ENCODE measurements at regions not wholly inside any gene's neighbourhood (a gene's known extent, or its start where the extent isn't known, plus 50 kb on each side); places are given as distances from the start of the nearest gene placed in this dataset.
"Not testable (repeated sequence)": the region's sequence is repeated elsewhere in the genome, so short reads cannot be mapped to it uniquely, and the experiment has no call there.

DNA sequence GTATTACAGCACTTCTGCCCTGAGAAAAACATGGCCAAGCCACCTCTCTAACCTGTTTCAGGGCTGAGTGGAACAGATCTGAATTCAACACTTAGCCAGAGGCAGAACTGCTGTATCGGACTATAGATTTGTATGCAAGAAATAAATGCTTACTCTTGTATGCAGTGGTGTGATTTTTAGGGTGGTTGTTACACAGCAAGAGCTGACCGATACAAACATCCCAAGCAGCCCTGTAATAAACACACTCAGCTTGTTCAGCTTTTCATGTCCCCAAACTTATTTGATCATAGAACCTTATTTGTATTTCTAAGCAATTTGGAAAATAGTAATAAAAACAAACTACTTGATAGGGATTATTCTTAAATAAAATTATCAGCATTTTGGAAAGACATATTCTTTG is 84.9 kb upstream of the RPH3AL start:
- ATAC-seq, result no peak
- H3K4me1 ChIP-seq, result no peaks in the 10 kb centered on the region
- intact Hi-C loops (cut with DNase I), result no loop called here
- peaks cover 0 to 3% of the 10 kb centered on the region in 2 donors for H3K36me3 ChIP-seq (ENCODE audit: insufficient read depth in 1 of 2, low read depth in 1 of 2)
- TF ChIP-seq, protein P1, sequence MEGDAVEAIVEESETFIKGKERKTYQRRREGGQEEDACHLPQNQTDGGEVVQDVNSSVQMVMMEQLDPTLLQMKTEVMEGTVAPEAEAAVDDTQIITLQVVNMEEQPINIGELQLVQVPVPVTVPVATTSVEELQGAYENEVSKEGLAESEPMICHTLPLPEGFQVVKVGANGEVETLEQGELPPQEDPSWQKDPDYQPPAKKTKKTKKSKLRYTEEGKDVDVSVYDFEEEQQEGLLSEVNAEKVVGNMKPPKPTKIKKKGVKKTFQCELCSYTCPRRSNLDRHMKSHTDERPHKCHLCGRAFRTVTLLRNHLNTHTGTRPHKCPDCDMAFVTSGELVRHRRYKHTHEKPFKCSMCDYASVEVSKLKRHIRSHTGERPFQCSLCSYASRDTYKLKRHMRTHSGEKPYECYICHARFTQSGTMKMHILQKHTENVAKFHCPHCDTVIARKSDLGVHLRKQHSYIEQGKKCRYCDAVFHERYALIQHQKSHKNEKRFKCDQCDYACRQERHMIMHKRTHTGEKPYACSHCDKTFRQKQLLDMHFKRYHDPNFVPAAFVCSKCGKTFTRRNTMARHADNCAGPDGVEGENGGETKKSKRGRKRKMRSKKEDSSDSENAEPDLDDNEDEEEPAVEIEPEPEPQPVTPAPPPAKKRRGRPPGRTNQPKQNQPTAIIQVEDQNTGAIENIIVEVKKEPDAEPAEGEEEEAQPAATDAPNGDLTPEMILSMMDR (IDR thresholded peaks at IDR 0.05), result no peak
- 95 to 98% (median 97%) methylated on average over 2 of the region's 2 CpGs for WGBS, 3 donors
- no peak for DNase-seq
- no peak overlapping the region for H3K4me3 ChIP-seq
- peaks cover 10% of the 10 kb centered on the region for H3K9me3 ChIP-seq
- no peak overlapping the region for H3K27ac ChIP-seq
- no peaks in the 10 kb centered on the region for H3K27me3 ChIP-seq (ENCODE audit: insufficient read depth in 3 of 3, low read length in 2 of 3)

DNA sequence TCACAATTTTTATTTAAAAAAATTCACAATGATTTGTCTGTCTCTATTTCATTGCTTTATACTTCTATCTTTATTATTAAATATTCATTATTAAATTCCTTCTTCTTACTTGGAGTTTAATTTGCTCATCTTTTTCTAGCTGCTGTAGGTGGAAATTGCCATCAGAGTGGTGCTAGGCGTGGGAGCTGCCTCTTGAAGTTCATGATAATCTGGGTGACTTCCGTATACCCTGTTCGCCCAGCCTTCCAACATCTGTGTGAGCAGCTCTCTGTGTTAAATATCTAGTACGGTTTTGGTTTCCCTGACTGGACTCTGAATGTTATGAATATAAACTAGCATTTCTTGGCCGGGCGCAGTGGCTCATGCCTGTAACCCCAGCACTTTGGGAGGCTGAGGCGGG is 84.0 kb upstream of the RPH3AL start:
- Histone ChIP-seq H3K4me1 (no peaks in the 10 kb centered on the region), H3K36me3 (ENCODE audit: insufficient read depth in 1 of 2, low read depth in 1 of 2) (no peaks in the 10 kb centered on the region), H3K27me3 (ENCODE audit: insufficient read depth in 3 of 3, low read length in 2 of 3) (no peaks in the 10 kb centered on the region), H3K4me3 (no peak overlapping the region), H3K9me3 (peaks cover 10% of the 10 kb centered on the region), H3K27ac (no peak overlapping the region)
- intact Hi-C loops (cut with DNase I), result no loop called here
- WGBS, 3 donors, result 81 to 90% (median 82%) methylated on average over 7 of the region's 7 CpGs
- TF ChIP-seq, protein P1 (IDR thresholded peaks at IDR 0.05), result no peak
- DNase-seq (no peak), ATAC-seq (no peak)

DNA sequence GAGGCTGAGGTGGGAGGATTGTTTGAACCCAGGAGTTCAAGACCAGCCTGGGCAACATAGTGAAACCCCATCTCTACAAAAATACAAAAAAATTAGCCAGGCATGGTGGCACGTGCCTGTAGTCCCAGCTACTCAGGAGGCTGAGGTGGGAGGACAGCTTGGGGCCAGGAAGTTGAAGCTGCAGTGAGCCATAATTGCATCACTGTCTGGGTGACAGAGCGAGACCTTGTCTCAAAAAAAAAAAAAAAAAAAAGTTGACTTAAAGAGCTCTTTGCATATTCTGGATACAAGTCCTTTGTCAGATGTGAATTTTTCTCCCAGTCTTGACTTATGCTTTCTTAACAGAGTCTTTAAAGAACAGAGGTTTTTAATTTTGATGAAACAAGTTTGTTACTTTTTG is 79.9 kb upstream of the RPH3AL start:
- WGBS, 3 donors, result 55 to 75% (median 65%) methylated on average over 2 of the region's 2 CpGs
- H3K9me3 ChIP-seq, result not testable (repeated sequence)

DNA sequence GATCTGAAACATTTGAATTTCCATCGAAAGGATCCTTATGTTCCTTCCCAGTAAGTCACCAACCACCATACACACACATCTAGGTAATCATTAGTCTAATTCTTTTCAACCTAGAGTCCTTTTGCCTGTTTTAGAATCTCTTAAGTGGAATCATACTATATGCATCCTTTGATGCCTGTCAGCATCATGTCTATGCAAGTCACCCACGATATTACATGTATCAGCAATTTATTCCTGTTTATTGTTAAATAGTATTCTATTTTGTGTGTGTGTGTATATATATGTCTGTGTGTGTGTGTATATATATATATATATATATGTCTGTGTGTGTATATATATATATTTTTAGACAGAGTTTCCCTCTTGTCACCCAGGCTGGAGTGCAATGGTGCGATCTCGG is 78.9 kb upstream of the RPH3AL start:
- H3K27ac ChIP-seq, result no peak overlapping the region

More for the DNA sequence above, 79.9 kb upstream of the RPH3AL start:
- DNase-seq; H3K36me3 ChIP-seq (ENCODE audit: insufficient read depth in 1 of 2, low read depth in 1 of 2); H3K4me3 ChIP-seq; ATAC-seq; intact Hi-C loops (cut with DNase I); H3K27me3 ChIP-seq (ENCODE audit: insufficient read depth in 3 of 3, low read length in 2 of 3); H3K4me1 ChIP-seq; H3K27ac ChIP-seq: not testable (repeated sequence)

DNA sequence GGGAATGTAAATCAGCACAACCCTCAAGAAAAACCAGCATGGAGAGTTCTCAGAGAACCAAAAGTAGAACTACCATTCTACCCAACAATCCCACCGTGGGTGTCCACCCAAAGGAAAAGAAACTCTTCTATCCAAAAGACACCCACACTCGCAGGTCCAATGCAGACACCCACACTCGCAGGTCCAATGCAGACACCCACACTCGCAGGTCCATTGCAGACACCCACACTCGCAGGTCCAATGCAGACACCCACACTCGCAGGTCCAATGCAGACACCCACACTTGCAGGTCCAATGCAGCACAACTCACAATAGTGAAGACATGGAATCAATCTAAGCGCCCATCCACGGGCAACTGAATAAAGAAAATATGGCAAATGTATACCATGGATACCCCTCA is 77.0 kb upstream of the RPH3AL start:
- 93 to 95% (median 94%) methylated on average over 8 of the region's 8 CpGs for WGBS, 3 donors
- Histone ChIP-seq H3K4me3 (no peak overlapping the region), H3K27me3 (ENCODE audit: insufficient read depth in 3 of 3, low read length in 2 of 3) (no peaks in the 10 kb centered on the region), H3K9me3 (no peaks in the 10 kb centered on the region), H3K36me3 (ENCODE audit: insufficient read depth in 1 of 2, low read depth in 1 of 2) (no peaks in the 10 kb centered on the region), H3K4me1 (no peaks in the 10 kb centered on the region), H3K27ac (no peak overlapping the region)
- intact Hi-C loops (cut with DNase I), result no loop called here
- TF ChIP-seq, protein P1 (IDR thresholded peaks at IDR 0.05), result no peak
- ATAC-seq, result no peak
- no peak for DNase-seq

More for the DNA sequence above, 78.9 kb upstream of the RPH3AL start:
- Histone ChIP-seq H3K9me3 (peaks cover 10% of the 10 kb centered on the region), H3K36me3 (ENCODE audit: insufficient read depth in 1 of 2, low read depth in 1 of 2) (no peaks in the 10 kb centered on the region), H3K4me3 (no peak overlapping the region), H3K4me1 (no peaks in the 10 kb centered on the region), H3K27me3 (ENCODE audit: insufficient read depth in 3 of 3, low read length in 2 of 3) (no peaks in the 10 kb centered on the region)
- DNase-seq (no peak), ATAC-seq (no peak)
- intact Hi-C loops (cut with DNase I), result no loop called here
- TF ChIP-seq, protein P1 (IDR thresholded peaks at IDR 0.05), result no peak
- WGBS, 3 donors, result 88 to 94% (median 90%) methylated on average over 4 of the region's 4 CpGs
